HG03045 (cell line): ENCODE measurements at regions not wholly inside any gene's neighbourhood (a gene's known extent, or its start where the extent isn't known, plus 50 kb on each side); places are given as distances from the start of the nearest gene placed in this dataset.
"Not testable (repeated sequence)": the region's sequence is repeated elsewhere in the genome, so short reads cannot be mapped to it uniquely, and the experiment has no call there.

ENCODE experiments used
- ATAC-seq: cut with Tn5 transposase; IDR thresholded peaks from one replicate; pipeline ENCODE4 v1.9.1; 2021; ENCODE audit warnings: mild to moderate bottlenecking, moderate library complexity; ENCODE audit not compliant: unreplicated experiment

DNA sequence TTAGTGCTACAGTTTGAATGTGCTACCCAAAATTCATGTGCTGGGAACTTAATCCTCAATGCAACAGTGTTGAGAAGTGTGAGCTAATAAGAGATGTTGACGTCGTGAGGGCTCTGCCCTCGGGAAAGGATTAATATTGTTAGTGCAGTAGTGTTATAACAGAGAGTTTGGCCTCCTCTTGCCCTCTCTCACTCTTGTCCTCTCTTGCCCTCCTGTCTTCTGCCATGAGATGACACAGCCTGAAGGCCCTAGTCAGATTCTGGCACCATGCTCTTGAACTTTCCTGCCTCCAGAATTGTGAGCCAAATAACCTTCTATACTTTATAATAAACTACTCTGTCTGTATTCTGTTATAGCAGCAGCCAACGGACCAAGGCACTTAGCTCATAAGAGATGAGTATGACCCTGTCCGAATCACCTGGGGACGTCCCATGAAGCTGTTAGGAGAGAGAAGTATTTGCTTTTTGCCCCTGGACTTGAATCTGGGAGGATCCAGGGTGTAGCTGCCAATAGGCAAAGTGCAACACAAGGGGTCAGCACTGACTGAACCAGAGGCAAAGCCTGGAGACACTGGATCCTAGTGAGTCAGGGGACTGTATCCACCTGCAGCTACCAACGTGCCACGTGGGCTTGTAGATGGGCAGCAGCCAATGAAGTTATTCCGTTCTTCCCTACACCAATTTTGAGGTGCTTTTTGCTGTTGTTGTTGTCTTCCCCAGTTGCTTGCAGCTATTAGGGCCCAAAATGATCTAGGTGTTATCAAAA lies 233.7 kb downstream of the THBS2 start:
- ATAC-seq = no peak

DNA sequence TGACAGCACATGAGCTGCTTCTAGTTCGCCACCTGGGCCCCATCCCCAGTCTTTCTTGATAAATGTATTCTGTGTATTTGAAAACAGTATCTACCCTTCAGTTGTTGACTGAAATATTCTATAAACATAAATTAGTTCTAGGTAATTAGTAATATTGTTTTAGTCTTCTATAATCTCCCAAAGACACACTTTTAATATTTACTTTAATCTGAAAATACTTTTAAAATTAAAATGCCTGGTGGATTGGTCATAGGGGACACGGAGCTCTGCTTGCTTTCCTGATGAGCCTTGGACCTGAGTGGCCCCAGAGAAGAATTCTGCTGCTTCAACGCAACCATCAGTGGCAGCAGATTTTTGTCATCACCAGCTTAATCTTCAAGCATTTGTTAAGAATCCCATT lies 234.5 kb downstream of the THBS2 start:
- ATAC-seq = no peak

DNA sequence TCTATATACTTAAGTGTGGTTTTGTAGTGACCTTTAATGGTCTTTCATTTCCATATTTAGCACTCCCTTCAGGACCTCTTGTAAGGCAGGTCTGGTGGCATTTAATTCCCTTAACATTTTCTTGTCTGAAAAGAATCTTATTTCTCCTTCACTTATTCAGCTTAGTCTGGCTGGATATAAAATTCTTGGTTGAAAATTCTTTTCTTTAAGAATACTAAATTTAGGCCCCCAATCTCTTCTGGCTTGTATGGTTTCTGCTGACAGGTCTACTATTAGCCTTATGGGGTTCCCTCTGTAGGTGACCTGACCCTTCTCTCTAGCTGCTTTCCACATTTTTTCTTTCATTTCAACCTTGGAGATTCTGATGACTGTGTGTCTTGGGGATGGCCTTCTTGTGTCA lies 236.9 kb downstream of the THBS2 start:
- ATAC-seq = no peak

DNA sequence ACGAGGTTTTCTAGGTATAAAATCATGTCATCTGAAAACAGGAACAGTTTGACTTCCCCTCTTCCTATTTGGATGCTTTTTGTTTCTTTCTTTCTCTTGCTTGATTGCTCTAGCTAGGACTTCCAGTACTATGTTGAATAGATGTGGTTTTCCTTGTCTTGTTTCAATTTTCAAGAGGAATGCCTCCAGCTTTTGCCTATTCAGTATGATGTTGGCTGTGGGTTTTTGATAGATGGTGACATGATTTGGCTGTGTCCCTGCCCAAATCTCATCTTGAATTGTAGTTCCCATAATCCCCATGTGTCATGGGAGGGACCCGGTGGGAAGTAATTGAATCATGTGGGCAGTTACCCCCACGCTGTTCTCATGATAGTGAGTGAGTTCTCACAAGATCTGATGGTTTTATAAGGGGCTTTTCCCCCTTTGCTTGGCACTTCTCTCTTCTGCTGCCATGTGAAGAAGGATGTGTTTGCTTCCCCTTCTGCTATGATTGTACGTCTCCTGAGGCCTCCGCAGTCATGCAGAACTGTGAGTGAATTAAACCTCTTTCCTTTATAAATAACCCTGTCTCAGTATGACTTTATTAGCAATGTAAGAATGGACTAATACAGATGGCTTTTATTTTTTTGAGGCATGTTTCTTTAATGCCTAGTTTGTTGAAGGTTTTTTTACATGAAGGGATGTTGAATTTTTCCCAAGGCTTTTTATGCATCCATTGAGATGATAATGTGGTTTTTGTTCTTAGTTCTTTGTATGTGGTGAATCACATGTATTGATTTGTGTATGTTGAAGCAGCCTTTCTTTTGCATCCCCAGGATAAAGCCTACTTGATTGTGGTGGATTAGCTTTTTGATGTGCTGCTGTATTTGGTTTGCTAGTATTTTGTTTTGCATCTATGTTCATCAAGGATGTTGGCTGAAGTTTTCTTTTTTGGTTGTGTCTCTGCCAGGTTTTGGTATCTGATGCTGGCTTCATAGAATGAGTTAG lies 239.1 kb downstream of the THBS2 start:
- ATAC-seq = no peak

DNA sequence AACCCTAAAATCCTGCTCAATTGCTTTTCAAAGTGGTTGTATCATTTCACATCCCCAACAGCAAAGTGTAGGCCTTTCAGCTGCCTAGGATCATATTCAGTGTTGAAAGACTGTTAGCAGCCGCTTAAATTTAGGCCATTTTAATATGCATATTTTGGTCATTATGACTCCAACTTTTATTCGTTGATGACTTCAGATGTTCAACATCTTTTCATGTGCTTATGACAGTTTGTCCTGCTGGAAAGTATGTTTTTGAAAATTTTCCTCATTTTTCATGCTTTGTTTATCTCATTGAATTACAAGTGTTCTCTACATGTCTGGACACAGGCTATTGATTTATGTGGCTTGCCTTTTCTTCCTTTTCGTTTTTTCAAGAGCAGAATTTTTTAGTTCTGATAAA lies 244.0 kb downstream of the THBS2 start:
- no peak for ATAC-seq

DNA sequence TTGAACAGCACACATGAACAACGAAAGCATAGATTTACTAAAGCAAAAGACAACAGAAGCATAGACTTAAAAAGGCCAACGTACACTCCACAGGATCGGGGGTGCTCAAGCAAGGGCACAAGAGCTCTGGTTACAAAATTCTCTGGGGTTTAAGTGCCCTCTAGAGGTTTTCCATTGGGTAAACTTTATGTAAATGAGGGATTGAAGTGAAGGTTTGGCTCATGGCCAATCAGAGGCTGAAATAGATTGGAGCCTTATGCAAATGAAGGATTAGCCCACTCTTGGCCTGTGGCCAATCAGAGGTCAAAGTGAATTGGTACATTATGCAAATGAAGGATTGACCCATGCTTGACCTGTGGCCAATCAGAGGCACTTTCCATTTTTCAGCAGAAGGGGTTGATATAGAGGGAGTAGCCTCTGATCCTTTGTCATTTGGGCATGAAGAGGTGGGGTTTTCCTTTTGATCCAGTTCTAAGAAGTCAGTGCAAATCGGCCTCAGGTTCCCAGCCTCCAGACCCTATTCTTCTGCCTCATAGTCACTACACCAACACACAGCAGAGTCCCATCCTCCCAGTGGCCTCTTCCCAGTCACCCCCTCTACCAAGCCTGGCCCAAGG lies 244.9 kb downstream of the THBS2 start:
- no peak for ATAC-seq

DNA sequence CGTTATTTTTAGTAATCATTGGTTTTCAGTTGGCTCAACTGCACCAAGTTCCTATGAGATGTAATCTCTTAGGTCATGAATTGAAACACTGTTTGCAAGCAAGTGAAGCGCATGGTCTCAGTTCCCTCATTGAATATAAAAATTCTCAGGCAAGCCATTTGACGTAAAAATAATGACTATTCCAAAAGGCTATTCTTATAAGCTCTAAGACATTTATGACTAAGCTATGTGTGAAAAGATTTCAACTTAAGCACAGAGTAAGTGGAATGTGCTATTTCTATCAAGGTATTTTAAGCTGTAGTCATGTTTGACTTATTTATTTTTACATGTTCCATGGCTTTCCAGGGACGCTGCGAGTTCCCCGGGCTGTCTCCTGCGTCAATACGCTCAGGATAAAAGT lies 248.5 kb downstream of the THBS2 start:
- no peak for ATAC-seq

DNA sequence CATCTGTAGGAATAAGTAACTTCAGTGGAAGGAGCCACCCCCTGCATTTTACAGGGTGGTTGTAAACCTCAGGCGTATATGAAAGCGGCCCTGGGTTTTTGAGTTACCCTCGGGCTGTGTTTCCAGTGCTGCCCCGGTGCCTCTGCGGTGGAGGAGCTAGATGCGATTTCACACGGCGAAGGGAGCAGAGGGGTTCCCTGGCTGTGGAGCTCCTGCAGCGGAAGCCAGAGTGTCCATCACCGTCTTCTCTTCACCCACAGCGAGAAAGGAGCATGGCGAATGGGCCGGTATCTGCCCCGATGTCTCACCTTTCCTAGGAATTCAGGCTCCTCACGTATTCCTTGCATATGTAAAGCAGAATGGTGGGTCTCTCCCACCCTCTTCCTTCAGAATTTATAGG lies 253.6 kb downstream of the THBS2 start:
- ATAC-seq = no peak

DNA sequence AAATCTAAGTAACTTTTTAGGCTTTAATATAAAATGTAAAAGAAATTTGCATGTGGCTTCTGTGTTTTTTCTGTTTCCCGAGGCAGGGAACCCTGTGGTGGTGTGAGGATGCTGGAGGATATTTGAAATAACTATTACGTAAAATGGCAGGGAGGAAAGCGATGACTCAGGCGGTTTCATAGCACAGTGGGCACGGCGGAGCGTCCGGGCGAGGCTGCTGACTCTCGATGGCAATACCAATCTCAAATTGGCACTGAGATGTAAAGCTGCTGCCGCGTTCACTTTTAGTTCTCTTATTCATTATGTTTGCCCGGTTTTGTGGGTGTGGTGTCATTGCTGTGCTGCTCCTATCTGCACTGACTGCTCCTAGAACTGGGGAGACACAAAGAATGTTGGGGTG lies 254.3 kb downstream of the THBS2 start:
- no peak for ATAC-seq

DNA sequence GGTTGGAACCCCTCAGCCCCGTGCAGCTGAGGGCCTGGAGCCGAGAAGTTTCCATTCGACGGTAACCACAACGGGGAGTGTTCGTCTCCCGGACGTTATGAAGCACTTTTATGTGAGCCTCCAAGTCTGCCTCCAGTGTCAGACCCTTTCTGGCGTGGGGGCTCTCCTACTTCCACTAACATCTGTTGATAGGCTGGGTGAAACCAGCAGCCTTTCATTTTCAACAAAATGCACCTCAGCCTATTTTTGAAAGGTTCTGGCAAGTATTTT lies 257.4 kb downstream of the THBS2 start:
- ATAC-seq = no peak

DNA sequence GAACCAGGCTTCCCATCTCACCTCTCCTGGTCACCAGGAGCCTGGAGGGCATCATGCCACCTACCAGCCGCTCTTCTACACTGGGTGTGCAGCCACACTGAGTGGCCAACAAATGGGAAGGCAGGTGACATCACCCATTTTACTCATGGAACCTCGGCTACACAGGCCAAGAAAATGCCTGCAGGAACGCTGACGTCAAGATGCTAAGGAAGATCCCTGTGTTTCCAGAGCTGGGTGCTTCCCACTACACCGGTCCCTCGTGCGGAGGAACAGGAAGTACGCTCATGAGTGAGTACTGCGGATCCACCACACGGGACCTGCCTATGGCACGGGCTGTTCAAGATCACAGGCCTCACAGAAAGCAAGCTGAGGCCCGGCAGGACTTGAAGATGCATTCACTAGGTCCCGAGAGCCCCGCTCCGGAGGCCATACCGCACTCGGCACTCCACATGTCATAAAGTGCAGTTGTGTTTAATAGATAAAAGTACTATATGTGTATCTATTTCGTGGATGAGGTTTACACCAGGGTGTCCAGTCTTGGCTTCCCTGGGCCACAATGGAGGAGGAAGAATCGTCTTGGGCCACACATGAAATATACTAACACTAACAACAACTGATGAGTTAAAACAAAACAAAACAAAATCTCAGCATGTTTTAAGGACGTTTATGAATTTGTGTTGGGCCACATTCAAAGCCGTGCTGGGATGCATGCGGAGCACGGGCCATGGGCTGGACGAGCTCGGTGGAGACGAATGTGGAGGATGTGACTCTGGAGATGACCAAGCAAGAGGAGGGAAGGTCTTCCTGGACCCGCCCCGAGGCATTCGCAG lies 257.9 kb downstream of the THBS2 start:
- no peak for ATAC-seq

DNA sequence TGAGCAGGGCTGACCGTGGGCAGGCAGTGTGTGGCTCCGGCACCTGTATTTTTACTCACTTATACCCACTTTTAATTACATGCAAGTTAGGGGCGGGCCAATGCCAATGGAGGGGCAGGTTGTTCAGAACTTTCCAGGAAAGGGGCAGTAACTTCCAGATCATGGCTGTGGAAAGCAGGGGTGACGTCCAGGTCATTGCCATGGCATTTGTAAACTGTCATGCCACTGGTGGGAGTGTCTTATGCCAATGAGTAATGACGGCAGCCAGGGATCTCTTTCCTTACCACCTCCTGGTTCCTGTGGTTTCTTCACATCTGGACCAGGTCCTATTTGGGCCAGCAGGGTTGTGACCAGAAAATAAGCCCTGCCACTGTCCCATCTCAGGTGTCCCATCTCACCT lies 258.7 kb downstream of the THBS2 start:
- ATAC-seq = no peak

DNA sequence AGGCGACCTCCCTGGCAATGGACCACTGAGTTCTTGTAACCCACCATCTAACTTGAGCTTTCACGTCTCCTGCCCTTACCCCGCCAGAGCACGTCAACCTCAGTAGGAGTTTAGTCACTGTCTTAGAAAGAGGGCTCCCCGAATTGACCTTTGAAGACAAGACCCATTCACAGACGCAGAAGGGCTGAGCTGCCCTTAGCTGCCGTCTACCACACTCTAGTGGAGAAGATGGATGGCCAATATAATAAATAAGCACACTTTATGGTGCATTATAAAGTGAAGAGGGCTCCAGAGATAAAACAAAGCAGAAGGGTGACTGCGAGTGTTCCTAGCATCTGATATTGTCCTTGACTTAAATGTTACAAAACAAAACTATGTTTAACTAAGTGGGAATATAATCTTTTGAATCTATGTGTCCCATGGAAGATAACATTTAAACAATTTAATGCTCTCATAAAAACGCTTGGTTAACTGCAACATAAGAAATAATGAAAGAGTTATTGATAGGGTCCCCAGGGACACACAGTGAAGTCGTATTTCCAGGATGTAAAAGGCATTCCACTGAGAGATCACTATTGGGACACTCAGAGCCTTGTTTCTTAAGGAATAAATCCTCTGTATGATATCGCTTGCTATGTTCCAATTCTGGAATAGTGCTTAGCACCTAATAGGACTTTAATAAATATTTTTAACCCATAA lies 261.1 kb downstream of the THBS2 start:
- no peak for ATAC-seq

DNA sequence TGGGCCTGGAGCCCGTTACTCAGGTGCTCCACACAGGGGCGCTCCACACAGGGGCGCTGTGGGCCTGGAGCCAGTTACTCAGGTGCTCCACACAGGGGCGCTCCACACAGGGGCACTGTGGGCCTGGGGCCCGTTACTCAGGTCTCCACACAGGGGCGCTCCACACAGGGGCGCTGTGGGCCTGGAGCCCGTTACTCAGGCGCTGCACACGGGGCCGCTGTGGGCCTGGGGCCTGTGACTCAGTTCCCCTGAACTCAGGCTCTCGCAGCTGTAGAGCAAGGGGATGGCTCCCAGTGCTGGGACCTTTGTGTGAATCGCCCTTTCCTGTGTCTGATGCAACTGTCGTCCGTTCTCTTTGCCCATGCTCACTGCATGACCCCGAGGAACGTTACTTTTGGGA lies 262.0 kb downstream of the THBS2 start:
- ATAC-seq = not testable (repeated sequence)

DNA sequence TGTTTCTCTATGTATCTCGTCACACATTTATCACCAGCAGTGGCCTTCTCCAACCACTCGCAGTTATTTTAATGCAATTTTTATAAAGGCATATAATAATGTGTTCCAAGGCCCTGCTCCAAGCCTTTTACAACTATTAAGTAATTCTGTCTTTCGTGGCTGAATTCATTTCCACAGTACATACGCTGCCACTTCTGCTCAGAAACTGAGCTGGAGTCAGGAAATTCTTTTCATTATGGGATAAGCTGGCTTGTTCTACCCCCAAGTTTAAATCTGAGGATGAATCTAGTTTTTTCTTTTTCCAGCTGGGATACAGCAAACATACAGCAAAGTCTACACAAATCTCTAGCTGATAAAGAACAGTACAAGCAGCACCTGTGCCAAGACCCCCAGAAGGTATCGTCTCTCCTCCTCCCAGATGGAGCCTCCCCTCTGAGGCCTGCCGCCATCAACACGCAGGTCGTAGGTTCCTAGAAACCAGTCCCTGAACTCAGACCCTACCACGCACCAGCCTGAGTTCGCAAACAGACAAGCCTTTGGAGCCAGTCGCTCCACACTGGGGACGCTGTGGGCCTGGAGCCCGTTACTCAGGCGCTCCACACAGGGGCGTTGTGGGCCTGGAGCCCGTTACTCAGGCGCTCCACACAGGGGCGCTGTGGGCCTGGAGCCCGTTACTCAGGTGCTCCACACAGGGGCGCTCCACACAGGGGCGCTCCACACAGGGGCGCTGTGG lies 263.5 kb downstream of the THBS2 start:
- ATAC-seq = no peak

DNA sequence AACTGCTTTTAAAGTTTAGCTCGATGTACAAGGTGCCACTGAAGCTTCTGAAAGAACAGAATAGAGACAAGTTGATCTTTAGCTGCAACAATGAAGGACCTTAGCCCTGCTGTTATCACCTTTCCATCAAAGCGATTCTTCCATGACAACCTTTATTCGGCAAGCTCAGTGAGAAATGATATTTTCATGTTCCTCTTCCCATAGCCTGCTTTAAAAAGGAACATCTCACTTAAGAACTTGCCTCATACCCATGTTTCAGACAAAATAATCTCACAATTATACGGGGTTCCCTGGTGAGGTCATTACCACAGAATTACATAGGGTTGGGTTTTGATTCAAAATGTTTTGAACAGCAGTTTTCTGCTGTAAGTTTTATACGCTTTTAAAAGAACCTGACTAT lies 264.2 kb downstream of the THBS2 start:
- ATAC-seq = no peak

DNA sequence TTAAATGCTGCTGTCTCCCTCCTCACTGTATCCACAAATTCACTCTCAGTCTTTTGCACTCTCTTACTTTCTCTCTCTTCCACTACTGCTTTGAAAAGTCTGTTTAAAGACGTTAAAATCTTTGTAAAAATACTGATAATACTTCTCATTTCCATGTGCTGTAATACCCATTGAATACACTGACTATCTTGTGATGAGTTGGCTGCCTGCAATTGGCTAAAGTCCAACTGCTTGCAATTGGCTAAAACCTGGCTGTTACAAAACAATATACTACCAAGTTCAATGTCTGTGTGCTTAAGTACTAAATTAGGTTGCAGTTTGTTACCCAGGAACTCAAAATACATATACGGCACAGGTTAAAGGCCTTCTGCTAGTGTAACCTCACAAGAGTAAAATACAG lies 264.8 kb downstream of the THBS2 start:
- no peak for ATAC-seq

DNA sequence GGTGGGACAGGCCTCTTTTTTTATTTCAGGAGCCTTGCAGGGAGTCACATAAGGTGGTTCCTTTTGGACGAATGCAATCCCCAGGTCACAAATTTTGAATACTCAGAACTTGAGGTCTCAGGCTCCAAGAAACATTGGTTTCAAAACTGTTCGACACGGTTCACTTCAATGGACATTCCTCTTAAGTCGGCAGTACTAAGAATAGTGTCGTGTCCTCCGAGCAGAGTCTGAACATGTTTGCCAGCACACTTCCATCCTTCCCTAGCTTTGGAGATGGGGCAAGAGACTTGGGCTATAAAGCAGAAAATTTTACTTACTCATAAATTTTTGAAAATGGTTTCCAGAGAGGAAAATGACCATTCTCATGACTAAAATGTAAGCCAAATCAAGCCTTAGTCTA lies 265.4 kb downstream of the THBS2 start:
- no peak for ATAC-seq

DNA sequence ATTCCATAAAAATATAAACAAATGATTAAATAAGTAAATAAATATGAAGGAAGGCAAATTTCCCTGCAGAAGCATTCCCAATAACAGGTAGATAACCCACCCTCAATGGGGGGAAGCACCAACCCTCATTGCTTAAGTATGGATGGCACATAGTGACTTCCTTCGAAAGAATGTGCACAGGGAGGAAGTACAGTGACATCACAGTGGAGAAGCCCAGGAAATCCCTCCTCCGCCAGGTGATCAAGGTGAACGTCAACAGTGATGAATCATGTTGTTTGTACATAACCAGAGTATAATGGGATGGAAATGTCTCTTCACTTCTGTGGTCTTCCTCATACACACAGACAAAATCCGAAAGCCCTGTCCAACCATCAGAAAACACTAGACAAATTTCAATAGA lies 267.9 kb downstream of the THBS2 start:
- ATAC-seq = no peak

DNA sequence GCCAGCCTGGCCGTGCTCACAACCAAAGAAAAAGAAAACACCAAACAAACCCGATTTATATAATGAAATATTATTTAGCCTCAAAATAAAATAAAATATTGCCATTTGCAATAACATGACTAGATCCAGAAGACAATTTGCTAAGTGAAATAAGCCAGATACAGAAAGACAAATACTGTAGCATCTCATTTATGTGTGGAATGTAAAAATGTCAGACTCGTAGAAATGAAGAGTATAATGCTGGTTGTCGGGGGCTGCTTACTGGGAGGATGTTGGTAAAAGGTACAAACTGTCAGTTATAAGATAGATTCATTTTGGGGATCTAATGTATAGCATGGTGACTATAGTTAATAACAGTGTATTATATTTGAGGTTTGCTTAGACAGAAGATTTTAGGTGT lies 269.7 kb downstream of the THBS2 start:
- no peak for ATAC-seq
